ENCODE measurements at regions not wholly inside any gene's neighbourhood (a gene's known extent, or its start where the extent isn't known, plus 50 kb on each side); places are given as distances from the start of the nearest gene placed in this dataset.

DNA sequence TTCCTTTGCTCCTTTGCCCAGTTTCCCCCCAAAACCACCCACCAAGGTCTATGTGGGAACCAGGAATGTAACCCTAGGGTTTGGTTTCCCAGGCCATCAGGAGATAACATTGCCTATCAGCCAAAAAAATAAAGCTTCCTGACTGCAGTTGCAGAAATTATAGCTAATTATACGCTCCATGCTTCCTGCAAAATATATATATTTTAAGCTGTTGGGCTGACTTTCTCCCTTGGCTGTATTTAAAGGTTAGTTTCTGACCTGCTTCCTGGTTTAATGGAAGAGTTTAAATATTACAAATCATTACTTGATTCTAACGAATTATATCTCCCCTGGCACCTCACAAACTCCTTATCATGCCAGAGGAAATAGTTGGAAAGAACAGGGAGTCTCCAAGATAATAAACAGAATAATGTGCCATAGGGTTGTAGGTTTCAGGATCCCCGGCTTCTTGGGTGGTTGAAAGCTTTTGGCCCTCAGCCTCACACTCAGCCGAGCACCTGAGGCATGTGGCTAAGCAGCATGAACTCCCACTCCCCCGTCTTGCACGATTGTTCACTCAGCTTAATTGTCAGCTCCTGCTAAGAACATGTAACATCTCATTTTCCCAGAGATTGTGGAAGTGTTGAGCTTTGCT, 79.9 kb downstream of the FZD1 start:
- TF ChIP-seq, protein P1, sequence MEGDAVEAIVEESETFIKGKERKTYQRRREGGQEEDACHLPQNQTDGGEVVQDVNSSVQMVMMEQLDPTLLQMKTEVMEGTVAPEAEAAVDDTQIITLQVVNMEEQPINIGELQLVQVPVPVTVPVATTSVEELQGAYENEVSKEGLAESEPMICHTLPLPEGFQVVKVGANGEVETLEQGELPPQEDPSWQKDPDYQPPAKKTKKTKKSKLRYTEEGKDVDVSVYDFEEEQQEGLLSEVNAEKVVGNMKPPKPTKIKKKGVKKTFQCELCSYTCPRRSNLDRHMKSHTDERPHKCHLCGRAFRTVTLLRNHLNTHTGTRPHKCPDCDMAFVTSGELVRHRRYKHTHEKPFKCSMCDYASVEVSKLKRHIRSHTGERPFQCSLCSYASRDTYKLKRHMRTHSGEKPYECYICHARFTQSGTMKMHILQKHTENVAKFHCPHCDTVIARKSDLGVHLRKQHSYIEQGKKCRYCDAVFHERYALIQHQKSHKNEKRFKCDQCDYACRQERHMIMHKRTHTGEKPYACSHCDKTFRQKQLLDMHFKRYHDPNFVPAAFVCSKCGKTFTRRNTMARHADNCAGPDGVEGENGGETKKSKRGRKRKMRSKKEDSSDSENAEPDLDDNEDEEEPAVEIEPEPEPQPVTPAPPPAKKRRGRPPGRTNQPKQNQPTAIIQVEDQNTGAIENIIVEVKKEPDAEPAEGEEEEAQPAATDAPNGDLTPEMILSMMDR (conservative IDR thresholded peaks at IDR 0.05; ENCODE audit: low read length): no peak
- TF ChIP-seq EZH2phosphoT487 (IDR thresholded peaks at IDR 0.05; ENCODE audit: borderline replicate concordance): no peak
